Germinal center (tissue), 1 donor: ENCODE measurements at regions not wholly inside any gene's neighbourhood (a gene's known extent, or its start where the extent isn't known, plus 50 kb on each side); places are given as distances from the start of the nearest gene placed in this dataset.

Experiments used
- DNase-seq: peaks from one replicate; pipeline ENCODE4 v3.0.0; 2012; ENCODE audit warnings: mixed read lengths, low spot score

- no peak for DNase-seq
These were observed 207.4 kb downstream of the DLL1 start for GRCh38 chr6:170083236-170084051.

GRCh38 chr6:170082531-170083187, 208.2 kb downstream of the DLL1 start:
- DNase-seq, result no peak

- DNase-seq, result no peak
These were observed 208.8 kb downstream of the DLL1 start for GRCh38 chr6:170082067-170082466.

GRCh38 chr6:170081556-170081955, 209.3 kb downstream of the DLL1 start:
- DNase-seq, result no peak

GRCh38 chr6:170080828-170081371, 210.0 kb downstream of the DLL1 start:
- DNase-seq, result no peak

GRCh38 chr6:170080169-170080827, 210.6 kb downstream of the DLL1 start:
- DNase-seq, result no peak

- DNase-seq, result no peak
These were observed 214.3 kb downstream of the DLL1 start for GRCh38 chr6:170076466-170077165.

GRCh38 chr6:170075659-170076223, 215.1 kb downstream of the DLL1 start:
- DNase-seq, result no peak

- DNase-seq, result no peak
These were observed 216.0 kb downstream of the DLL1 start for GRCh38 chr6:170074907-170075306.

GRCh38 chr6:170074435-170074834, 216.4 kb downstream of the DLL1 start:
- DNase-seq, result no peak

GRCh38 chr6:170073846-170074245, 217.0 kb downstream of the DLL1 start:
- no peak for DNase-seq

GRCh38 chr6:170072246-170072645, 218.6 kb downstream of the DLL1 start:
- no peak for DNase-seq

- no peak for DNase-seq
These were observed 221.3 kb downstream of the DLL1 start for GRCh38 chr6:170069611-170070010.

GRCh38 chr6:170068496-170068895, 222.4 kb downstream of the DLL1 start:
- DNase-seq, result no peak

GRCh38 chr6:170067923-170068360, 222.9 kb downstream of the DLL1 start:
- DNase-seq, result no peak

GRCh38 chr6:170067181-170067641, 223.7 kb downstream of the DLL1 start:
- no peak for DNase-seq

- no peak for DNase-seq
These were observed 224.2 kb downstream of the DLL1 start for GRCh38 chr6:170066679-170067078.

- DNase-seq, result no peak
These were observed 226.9 kb downstream of the DLL1 start for GRCh38 chr6:170063851-170064602.

GRCh38 chr6:170063431-170063830, 227.4 kb downstream of the DLL1 start:
- DNase-seq, result no peak

- DNase-seq, result no peak
These were observed 228.0 kb downstream of the DLL1 start for GRCh38 chr6:170062915-170063241.
